ENCODE measurements at regions not wholly inside any gene's neighbourhood (a gene's known extent, or its start where the extent isn't known, plus 50 kb on each side); places are given as distances from the start of the nearest gene placed in this dataset.

DNA sequence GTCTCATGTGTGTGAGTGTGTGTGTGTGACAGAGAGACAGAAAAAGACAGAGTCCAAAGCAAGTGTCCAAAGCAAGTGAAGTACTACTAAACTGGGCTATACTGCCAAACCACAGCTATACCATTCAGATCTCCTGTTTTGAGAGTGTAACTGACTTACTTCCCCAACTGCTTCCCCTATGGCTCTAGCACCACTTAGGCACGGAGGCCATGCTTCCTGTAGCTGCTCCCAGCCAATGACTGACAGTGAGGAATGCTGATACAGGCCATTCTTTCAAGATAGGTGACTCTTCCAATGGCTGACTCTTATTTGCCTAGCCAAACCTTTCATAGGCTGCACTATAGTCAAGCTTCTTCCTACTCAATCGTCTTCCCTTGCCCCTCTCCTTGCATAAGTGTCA is 393.2 kb downstream of the BCAT1 start:
- H2AFZ ChIP-seq (ENCODE audit: low read length): no peak overlapping the region
- no peak overlapping the region for H3K27ac ChIP-seq (ENCODE audit: extremely low read length, insufficient read depth, low read length)
- no peak overlapping the region for H3K4me3 ChIP-seq (replicated peaks in 1 of 3; ENCODE audit: insufficient read depth in 1 of 3, low read depth in 2 of 3, low read length in 3 of 3)
- intact Hi-C loops (cut with micrococcal nuclease; ENCODE audit: unreplicated experiment) (no loop called here), in situ Hi-C loops (cut with HindIII; ENCODE audit: extremely low pct_ligation_motif_present, low pct_unique_long_range_greater_than_20kb) (loop anchor here (25.0 kb wide), 1 partner anchor 543 kb away; no protein-coding TSS in a partner anchor)
- no peaks in the 10 kb centered on the region for H3K79me2 ChIP-seq (ENCODE audit: insufficient read depth, low read length)
- H3K36me3 ChIP-seq (replicated peaks in 1 of 2; ENCODE audit: control insufficient read depth in 1 of 2, insufficient read depth in 2 of 2, low read length in 2 of 2): no peaks in the 10 kb centered on the region
- FAIRE-seq (no peak), DNase-seq (ENCODE audit: low spot score) (no peak), ATAC-seq (no peak)
- no peak overlapping the region for H3K4me2 ChIP-seq (ENCODE audit: low read depth, low read length)
- H3K9ac ChIP-seq (ENCODE audit: insufficient read depth, low read depth, low read length): no peak overlapping the region
- ChIA-PET POLR2A (no interaction called here), CTCF (ENCODE audit: low intra/inter-chr PET ratio, low total read pairs) (no interaction called here)
- TF ChIP-seq ZNF446 (CRISPR knock-in tag; IDR thresholded peaks at IDR 0.05): no peak
- TF ChIP-seq HIVEP1 (CRISPR knock-in tag; IDR thresholded peaks at IDR 0.05): no peak
- TF ChIP-seq, protein P1, sequence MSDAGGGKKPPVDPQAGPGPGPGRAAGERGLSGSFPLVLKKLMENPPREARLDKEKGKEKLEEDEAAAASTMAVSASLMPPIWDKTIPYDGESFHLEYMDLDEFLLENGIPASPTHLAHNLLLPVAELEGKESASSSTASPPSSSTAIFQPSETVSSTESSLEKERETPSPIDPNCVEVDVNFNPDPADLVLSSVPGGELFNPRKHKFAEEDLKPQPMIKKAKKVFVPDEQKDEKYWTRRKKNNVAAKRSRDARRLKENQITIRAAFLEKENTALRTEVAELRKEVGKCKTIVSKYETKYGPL (CRISPR knock-in tag; IDR thresholded peaks at IDR 0.05): no peak
- no peak for TF ChIP-seq IKZF5 (CRISPR knock-in tag; IDR thresholded peaks at IDR 0.05)
- no peak for TF ChIP-seq SMYD3 (CRISPR knock-in tag; IDR thresholded peaks at IDR 0.05)
- no peak for TF ChIP-seq CBX1 (IDR thresholded peaks at IDR 0.05; ENCODE audit: low read depth)
- no peak for TF ChIP-seq ZNF276 (CRISPR knock-in tag; IDR thresholded peaks at IDR 0.05; ENCODE audit: low read depth)
- TF ChIP-seq GMEB1 (CRISPR knock-in tag; IDR thresholded peaks at IDR 0.05; ENCODE audit: borderline replicate concordance): no peak
- no peak for TF ChIP-seq TARDBP (CRISPR knock-in tag; IDR thresholded peaks at IDR 0.05)
- TF ChIP-seq STAT5B (CRISPR knock-in tag; IDR thresholded peaks at IDR 0.05): no peak
- TF ChIP-seq FOXA3 (CRISPR knock-in tag; IDR thresholded peaks at IDR 0.05): no peak
- TF ChIP-seq MXD1 (CRISPR knock-in tag; IDR thresholded peaks at IDR 0.05): no peak
- TF ChIP-seq HDAC2 (CRISPR knock-in tag; IDR thresholded peaks at IDR 0.05): no peak
- no peak for TF ChIP-seq MEIS1 (CRISPR knock-in tag; IDR thresholded peaks at IDR 0.05; ENCODE audit: borderline replicate concordance)
- no peaks in the 10 kb centered on the region for H3K9me3 ChIP-seq (ENCODE audit: low read length)
- no peaks in the 10 kb centered on the region for H4K20me1 ChIP-seq (ENCODE audit: insufficient read depth, low read length)
- peaks cover 12% of the 10 kb centered on the region for H3K4me1 ChIP-seq (ENCODE audit: insufficient read depth, low read length)
- BruUV-seq (replicated peaks): no TSS peak
- WGBS (ENCODE audit: low lambda C conversion rate): 45% methylated on average over 2 of the region's 2 CpGs
- H3K27me3 ChIP-seq (ENCODE audit: control insufficient read depth in 1 of 2, insufficient read depth in 2 of 2, low read length in 2 of 2): peaks cover 0 to 5% of the 10 kb centered on the region in 2 experiments; a peak in 2 of 5 replicates

All from HepG2 (cell line).